GM21367 (cell line): ENCODE measurements at regions not wholly inside any gene's neighbourhood (a gene's known extent, or its start where the extent isn't known, plus 50 kb on each side); places are given as distances from the start of the nearest gene placed in this dataset.
"Not testable (repeated sequence)": the region's sequence is repeated elsewhere in the genome, so short reads cannot be mapped to it uniquely, and the experiment has no call there.

Experiments
- ATAC-seq: cut with Tn5 transposase; IDR thresholded peaks from one replicate; pipeline ENCODE4 v1.9.1; 2021; ENCODE audit not compliant: unreplicated experiment

GRCh38 chr12:33514893-33515292 is 75.3 kb upstream of the SYT10 start:
- ATAC-seq, result no peak

GRCh38 chr12:33519566-33519965 is 79.9 kb upstream of the SYT10 start:
- no peak for ATAC-seq

- not testable (repeated sequence) for ATAC-seq
These were observed 81.1 kb upstream of the SYT10 start for GRCh38 chr12:33520505-33521302.

- ATAC-seq, result no peak
These were observed 89.4 kb upstream of the SYT10 start for GRCh38 chr12:33529031-33529430.

DNA sequence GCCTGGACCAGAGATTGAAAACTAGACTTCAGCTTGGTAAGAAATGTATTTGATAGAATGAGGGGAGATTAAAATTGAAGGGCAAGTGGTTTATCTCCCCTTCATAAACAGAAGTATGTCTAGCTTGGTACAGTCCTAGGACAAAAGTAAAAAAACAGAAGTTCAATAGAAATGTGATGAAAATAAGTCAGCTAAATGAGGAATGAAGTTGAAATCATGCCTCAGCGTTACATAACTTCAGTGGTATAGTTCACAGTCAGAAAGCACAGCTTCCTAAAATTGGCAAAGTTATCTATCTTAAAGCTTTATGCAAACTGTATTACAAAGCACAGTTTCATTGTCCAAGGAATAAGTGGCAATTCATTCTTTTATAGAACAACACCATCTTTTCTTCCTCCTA is 90.2 kb upstream of the SYT10 start:
- no peak for ATAC-seq

DNA sequence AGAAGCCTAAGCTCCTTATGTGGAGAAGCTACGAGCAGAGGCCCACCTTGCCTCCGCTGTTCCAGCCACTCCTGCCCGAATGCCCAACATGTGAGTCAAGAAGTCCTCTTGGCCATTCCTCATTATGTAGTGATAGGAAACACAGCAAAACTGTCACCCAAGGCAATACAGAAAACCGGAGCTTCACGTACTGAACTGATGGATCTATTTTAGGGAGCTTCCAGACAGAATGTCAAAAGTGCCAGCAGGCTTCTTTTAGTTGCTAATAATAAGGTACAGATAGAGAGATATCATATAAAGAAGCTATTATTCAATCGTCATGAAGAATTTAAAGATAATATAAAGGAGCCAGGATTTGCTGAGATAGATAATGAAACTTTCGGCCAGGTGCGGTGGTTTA is 91.6 kb upstream of the SYT10 start:
- no peak for ATAC-seq

- no peak for ATAC-seq
These were observed 93.9 kb upstream of the SYT10 start for GRCh38 chr12:33533527-33533926.

GRCh38 chr12:33536431-33536830 is 96.8 kb upstream of the SYT10 start:
- no peak for ATAC-seq

- ATAC-seq, result no peak
These were observed 106.4 kb upstream of the SYT10 start for GRCh38 chr12:33546004-33546403.

DNA sequence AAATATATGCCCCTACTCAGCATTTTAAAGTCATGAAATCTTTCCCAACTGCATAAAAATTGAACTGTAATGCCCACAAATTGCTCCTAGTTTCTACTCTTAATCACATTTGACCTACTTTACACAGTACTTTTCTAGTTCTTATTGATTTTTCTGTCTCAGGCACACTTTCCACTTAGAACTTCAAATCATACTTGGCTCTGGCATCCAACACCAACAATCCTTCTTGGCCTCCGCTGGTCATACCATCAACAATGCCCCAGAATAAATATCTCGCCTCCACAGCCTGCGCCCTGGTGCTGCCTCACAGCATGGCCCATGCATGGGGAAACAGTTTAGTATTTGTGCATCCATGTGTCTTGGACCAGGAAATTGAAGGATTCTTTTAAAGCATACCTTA is 107.5 kb upstream of the SYT10 start:
- ATAC-seq, result no peak

DNA sequence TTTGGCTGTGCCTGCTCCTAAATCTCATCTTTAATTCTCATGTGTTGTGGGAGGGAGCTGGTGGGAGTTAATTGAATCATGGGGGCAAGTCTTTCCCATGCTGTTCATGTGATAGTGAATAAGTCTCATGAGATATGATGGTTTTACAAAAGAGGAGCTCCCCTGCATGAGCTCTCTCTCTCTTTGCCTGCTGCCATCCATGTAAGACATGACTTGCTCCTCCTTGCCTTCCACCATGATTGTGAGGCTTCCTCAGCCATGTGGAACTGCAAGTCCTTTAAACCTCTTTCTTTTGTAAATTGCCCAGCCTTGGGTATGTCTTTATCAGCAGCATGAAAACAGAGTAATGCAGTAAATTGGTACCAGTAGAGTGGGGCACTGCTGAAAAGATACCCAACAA is 110.6 kb upstream of the SYT10 start:
- not testable (repeated sequence) for ATAC-seq

- ATAC-seq, result no peak
These were observed 111.4 kb upstream of the SYT10 start for GRCh38 chr12:33551006-33551405.

GRCh38 chr12:33555128-33555527 is 115.5 kb upstream of the SYT10 start:
- no peak for ATAC-seq

- ATAC-seq, result no peak
These were observed 121.1 kb upstream of the SYT10 start for GRCh38 chr12:33560653-33561208.

GRCh38 chr12:33562401-33562800 is 122.8 kb upstream of the SYT10 start:
- ATAC-seq, result no peak

GRCh38 chr12:33566403-33566802 is 126.8 kb upstream of the SYT10 start:
- ATAC-seq, result no peak

GRCh38 chr12:33575346-33575745 is 135.7 kb upstream of the SYT10 start:
- no peak for ATAC-seq

DNA sequence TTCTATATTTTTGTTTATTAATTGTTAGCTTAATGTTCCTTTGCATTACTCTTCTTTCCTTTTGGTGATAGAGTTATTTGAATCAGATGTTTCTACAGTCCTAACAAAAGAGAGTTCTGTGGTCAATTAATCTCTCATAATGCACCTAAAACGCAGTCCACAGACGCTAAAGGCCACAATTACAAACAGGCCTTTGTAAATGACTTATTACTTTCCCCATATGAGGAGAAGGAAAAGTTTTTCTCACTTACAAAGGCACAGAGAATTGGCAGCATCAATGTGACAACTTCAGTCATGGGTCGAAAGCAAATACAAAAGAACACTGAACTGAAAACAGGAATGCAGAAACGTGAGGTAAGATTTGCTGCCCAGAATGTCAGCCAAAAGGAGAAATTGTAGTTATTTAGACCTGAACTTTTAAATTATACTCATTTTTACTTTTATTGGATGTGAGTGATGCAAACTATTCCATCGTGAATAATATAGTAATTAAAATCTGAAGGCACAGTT is 142.0 kb upstream of the SYT10 start:
- no peak for ATAC-seq

DNA sequence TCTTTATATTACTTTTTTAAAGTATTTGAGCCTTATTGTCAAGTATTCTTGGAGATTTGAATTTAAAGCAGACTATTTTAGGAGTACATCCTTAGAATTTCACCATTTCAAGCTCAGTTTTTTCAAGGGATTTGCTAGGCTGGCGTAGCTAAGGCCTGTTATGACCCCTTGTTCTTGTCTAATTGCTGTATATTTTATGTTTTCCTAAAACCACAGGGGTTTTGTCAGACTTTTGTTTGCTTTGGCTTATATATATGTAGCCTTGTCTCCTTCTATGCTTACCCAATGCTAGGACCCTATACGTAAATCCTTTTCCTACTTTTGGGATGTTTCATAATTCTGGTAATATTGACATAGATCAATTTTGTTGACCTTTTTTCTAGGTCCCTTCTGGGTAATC is 147.0 kb upstream of the SYT10 start:
- ATAC-seq, result no peak

DNA sequence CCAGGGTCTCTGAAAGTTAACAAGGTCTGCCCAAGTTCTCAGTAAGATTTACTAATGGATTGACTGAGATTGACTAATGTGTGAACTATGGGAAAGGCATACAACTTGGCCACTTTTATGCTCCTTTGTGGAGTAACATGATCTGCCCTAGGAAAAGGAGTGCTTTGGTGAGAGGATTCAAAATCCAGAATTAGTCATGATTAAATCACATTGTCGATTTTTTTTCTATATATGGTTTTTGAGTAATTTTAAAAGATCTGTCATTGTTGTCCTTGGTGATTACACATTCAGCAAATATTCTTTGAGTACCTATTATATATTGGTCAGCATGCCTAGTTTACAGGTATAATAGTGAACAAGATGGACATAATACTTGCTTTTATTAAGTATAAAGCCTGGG is 147.7 kb upstream of the SYT10 start:
- no peak for ATAC-seq

- peak; percentile 64 for ATAC-seq
These were observed 148.4 kb upstream of the SYT10 start for GRCh38 chr12:33587784-33588712.
